HG03432 (cell line): ENCODE measurements at regions not wholly inside any gene's neighbourhood (a gene's known extent, or its start where the extent isn't known, plus 50 kb on each side); places are given as distances from the start of the nearest gene placed in this dataset.
"Not testable (repeated sequence)": the region's sequence is repeated elsewhere in the genome, so short reads cannot be mapped to it uniquely, and the experiment has no call there.

ENCODE experiments used
- ATAC-seq: cut with Tn5 transposase; IDR thresholded peaks from one replicate; pipeline ENCODE4 v1.9.1; 2021; ENCODE audit warnings: mild to moderate bottlenecking, moderate library complexity; ENCODE audit not compliant: unreplicated experiment

- no peak for ATAC-seq
These were observed 50.3 kb upstream of the ITGA11 start for GRCh38 chr15:68482246-68482645.

GRCh38 chr15:68483165-68483564, 51.2 kb upstream of the ITGA11 start:
- ATAC-seq = no peak

- ATAC-seq = no peak
These were observed 52.3 kb upstream of the ITGA11 start for GRCh38 chr15:68484220-68484619.

GRCh38 chr15:68484696-68485400, 52.9 kb upstream of the ITGA11 start:
- no peak for ATAC-seq

- ATAC-seq = no peak
These were observed 53.9 kb upstream of the ITGA11 start for GRCh38 chr15:68485721-68486360.

GRCh38 chr15:68487087-68487843, 55.3 kb upstream of the ITGA11 start:
- ATAC-seq = no peak

- no peak for ATAC-seq
These were observed 56.3 kb upstream of the ITGA11 start for GRCh38 chr15:68488290-68488689.

- ATAC-seq = no peak
These were observed 57.0 kb upstream of the ITGA11 start for GRCh38 chr15:68488966-68489365.

GRCh38 chr15:68489421-68489820, 57.5 kb upstream of the ITGA11 start:
- no peak for ATAC-seq

- no peak for ATAC-seq
These were observed 59.6 kb upstream of the ITGA11 start for GRCh38 chr15:68491415-68492106.

GRCh38 chr15:68492855-68493254, 60.9 kb upstream of the ITGA11 start:
- no peak for ATAC-seq

GRCh38 chr15:68493629-68494028, 61.7 kb upstream of the ITGA11 start:
- no peak for ATAC-seq

GRCh38 chr15:68494573-68495110, 62.7 kb upstream of the ITGA11 start:
- ATAC-seq = no peak

GRCh38 chr15:68495221-68495950, 63.4 kb upstream of the ITGA11 start:
- no peak for ATAC-seq

- no peak for ATAC-seq
These were observed 64.2 kb upstream of the ITGA11 start for GRCh38 chr15:68495981-68496705.

GRCh38 chr15:68496751-68497150, 64.8 kb upstream of the ITGA11 start:
- ATAC-seq = not testable (repeated sequence)

GRCh38 chr15:68497206-68497910, 65.4 kb upstream of the ITGA11 start:
- no peak for ATAC-seq

GRCh38 chr15:68498076-68498475, 66.1 kb upstream of the ITGA11 start:
- no peak for ATAC-seq
